Liver (tissue), 8 donors: ENCODE measurements at regions not wholly inside any gene's neighbourhood (a gene's known extent, or its start where the extent isn't known, plus 50 kb on each side); places are given as distances from the start of the nearest gene placed in this dataset.

ENCODE experiments used
- DNase-seq: peaks from one replicate; pipeline ENCODE4 v3.0.0-alpha.2; 2017; ENCODE audit warnings: low spot score
- H3K27ac ChIP-seq, 2 donors: one replicate each; pipeline ENCODE4 v1.7.0; 2013; ENCODE audit warnings: inconsistent platforms in 2 of 2, low read length in 2 of 2, control low read depth in 1 of 2, low read depth in 1 of 2, mild to moderate bottlenecking in 1 of 2
- H3K27me3 ChIP-seq, 4 donors: one replicate each; pipeline versions ENCODE4 v1.6.1 to v1.7.0; 2013; ENCODE audit warnings: low read length in 3 of 4, inconsistent platforms in 1 of 4, mild to moderate bottlenecking in 1 of 4, moderate library complexity in 1 of 4; ENCODE audit not compliant: control insufficient read depth in 4 of 4, insufficient read depth in 4 of 4
- H3K36me3 ChIP-seq, 4 donors: one replicate each; pipeline versions ENCODE4 v1.6.1 to v1.7.0; 2013; ENCODE audit warnings: low read length in 3 of 4, mild to moderate bottlenecking in 3 of 4, low read depth in 1 of 4, moderate library complexity in 1 of 4; ENCODE audit not compliant: control insufficient read depth in 4 of 4, insufficient read depth in 3 of 4
- H3K4me1 ChIP-seq, 4 donors: one replicate each; pipeline versions ENCODE4 v1.6.1 to v1.7.0; 2013; ENCODE audit warnings: low read length in 3 of 4, mild to moderate bottlenecking in 3 of 4, moderate library complexity in 1 of 4; ENCODE audit not compliant: control insufficient read depth in 4 of 4, insufficient read depth in 4 of 4
- H3K4me3 ChIP-seq, 3 donors: one replicate each; pipeline versions ENCODE4 v1.6.1 to v1.7.0; 2013; ENCODE audit warnings: low read length in 3 of 3, control low read depth in 1 of 3, low read depth in 1 of 3, mild to moderate bottlenecking in 1 of 3
- H3K9ac ChIP-seq, 2 donors: one replicate each; pipeline ENCODE4 v1.7.0; 2013; ENCODE audit warnings: low read length in 2 of 2, mild to moderate bottlenecking in 2 of 2, moderate library complexity in 2 of 2, control low read depth in 1 of 2, low read depth in 1 of 2
- H3K9me3 ChIP-seq, 4 donors: one replicate each; pipeline versions ENCODE4 v1.6.1 to v1.7.0; 2013; ENCODE audit warnings: low read length in 3 of 4; ENCODE audit not compliant: control insufficient read depth in 4 of 4
- ATF3 ChIP-seq: IDR thresholded peaks from 2 replicates; pipeline ENCODE4 v1.6.1; 2016; ENCODE audit warnings: antibody characterized with exemption
- CTCF ChIP-seq: fragments of 150-350 bp; IDR thresholded peaks from 2 replicates; pipeline ENCODE4 v1.5.1; 2017; ENCODE audit warnings: improper control_type of control experiment, low read depth, low read length; ENCODE audit not compliant: missing input control
- EGR1 ChIP-seq, 2 donors: IDR thresholded peaks; 2 replicates each; pipeline ENCODE4 v1.6.1; 2016 to 2018; ENCODE audit warnings: antibody characterized with exemption in 2 of 2, low read depth in 2 of 2
- FOXA1 ChIP-seq: IDR thresholded peaks from 2 replicates; pipeline ENCODE4 v1.6.1; 2016; ENCODE audit warnings: antibody characterized with exemption
- FOXA2 ChIP-seq: IDR thresholded peaks from 2 replicates; pipeline ENCODE4 v1.6.1; 2016; ENCODE audit warnings: antibody characterized with exemption
- GABPA ChIP-seq, 2 donors: IDR thresholded peaks in 1 of 2; conservative IDR thresholded peaks in 1 of 2; 2 replicates each; pipeline ENCODE4 v1.6.1; 2016; ENCODE audit warnings: antibody characterized with exemption in 2 of 2, mild to moderate bottlenecking in 1 of 2, moderate library complexity in 1 of 2
- HNF4A ChIP-seq, 2 donors: conservative IDR thresholded peaks; 2 replicates each; pipeline ENCODE4 v1.6.1; 2016; ENCODE audit warnings: antibody characterized with exemption in 2 of 2, mild to moderate bottlenecking in 2 of 2
- HNF4G ChIP-seq: IDR thresholded peaks from 2 replicates; pipeline ENCODE4 v1.6.1; 2016; ENCODE audit warnings: antibody characterized with exemption
- JUND ChIP-seq, 2 donors: IDR thresholded peaks; 2 replicates each; pipeline ENCODE4 v1.6.1; 2016; ENCODE audit warnings: antibody characterized with exemption in 2 of 2
- MAX ChIP-seq: IDR thresholded peaks from 2 replicates; pipeline ENCODE4 v1.6.1; 2016; ENCODE audit warnings: antibody characterized with exemption
- NR2F2 ChIP-seq: IDR thresholded peaks from 2 replicates; pipeline ENCODE4 v1.6.1; 2016; ENCODE audit warnings: antibody characterized with exemption
- RAD21 ChIP-seq, 2 donors: IDR thresholded peaks; 2 replicates each; pipeline ENCODE4 v1.6.1; 2016; ENCODE audit warnings: antibody characterized with exemption in 2 of 2, mild to moderate bottlenecking in 2 of 2
- REST ChIP-seq: IDR thresholded peaks from 2 replicates; pipeline ENCODE4 v1.6.1; 2016; ENCODE audit warnings: antibody characterized with exemption, mild to moderate bottlenecking
- RXRA ChIP-seq, 2 donors: IDR thresholded peaks; 2 replicates each; pipeline ENCODE4 v1.6.1; 2017 to 2018; ENCODE audit warnings: antibody characterized with exemption in 2 of 2, mild to moderate bottlenecking in 1 of 2
- SP1 ChIP-seq: IDR thresholded peaks from 2 replicates; pipeline ENCODE4 v1.6.1; 2018; ENCODE audit warnings: antibody characterized with exemption, mild to moderate bottlenecking
- TAF1 ChIP-seq: conservative IDR thresholded peaks from 2 replicates; pipeline ENCODE4 v1.6.1; 2016; ENCODE audit warnings: antibody characterized with exemption, mild to moderate bottlenecking
- YY1 ChIP-seq: IDR thresholded peaks from 2 replicates; pipeline ENCODE4 v1.6.1; 2016; ENCODE audit warnings: antibody characterized with exemption, mild to moderate bottlenecking
- ZBTB33 ChIP-seq: IDR thresholded peaks from 2 replicates; pipeline ENCODE4 v1.6.1; 2016; ENCODE audit warnings: antibody characterized with exemption
- WGBS: extraction: QIAGEN DNeasy Blood & Tissue Kit; methylation state at CpG from one replicate; pipeline ENCODE4 v1.1.7; 2013; 5-methylcytosine and 5-hydroxymethylcytosine counted together
- donor health status: healthy.
- donor health status: healthy.
- donor health status: healthy.
- donor health status: healthy.
- donor health status: healthy.

- no peak for TF ChIP-seq ATF3
- TF ChIP-seq FOXA1: no peak
- TF ChIP-seq SP1: no peak
Measured at GRCh38 chr4:38523524-38524448, 140.2 kb upstream of the KLF3 start (continued).

GRCh38 chr4:38526412-38526811 is 137.6 kb upstream of the KLF3 start:
- H3K36me3 ChIP-seq: no peaks in the 10 kb centered on the region
- no peaks in the 10 kb centered on the region for H3K9me3 ChIP-seq
- DNase-seq: no peak
- H3K27me3 ChIP-seq: no peaks in the 10 kb centered on the region
- 61% methylated on average over 5 of the region's 5 CpGs for WGBS
- no peak overlapping the region for H3K27ac ChIP-seq
- H3K9ac ChIP-seq: no peak overlapping the region
- no peaks in the 10 kb centered on the region for H3K4me1 ChIP-seq
- no peak overlapping the region for H3K4me3 ChIP-seq
- TF ChIP-seq FOXA1 (no peak), NR2F2 (no peak), EGR1 (IDR thresholded peaks at IDR 0.05; ENCODE audit: low read depth in 2 of 2) (no peak), ATF3 (no peak), REST (no peak), GABPA (IDR thresholded peaks at IDR 0.05 in 1 of 2, conservative IDR thresholded peaks at IDR 0.05 in 1 of 2) (no peak), MAX (no peak), HNF4G (no peak), HNF4A (conservative IDR thresholded peaks at IDR 0.05) (no peak), JUND (IDR thresholded peaks at IDR 0.05) (no peak), RXRA (IDR thresholded peaks at IDR 0.05) (no peak), FOXA2 (no peak), YY1 (no peak), SP1 (no peak), RAD21 (IDR thresholded peaks at IDR 0.05) (no peak), CTCF (no peak), ZBTB33 (no peak), TAF1 (no peak)
